ENCODE measurements at regions not wholly inside any gene's neighbourhood (a gene's known extent, or its start where the extent isn't known, plus 50 kb on each side); places are given as distances from the start of the nearest gene placed in this dataset.

GRCh38 chr10:27447540-27447939 is 56.6 kb upstream of the RAB18 start:
- TF ChIP-seq POLR2A (IDR thresholded peaks at IDR 0.05; ENCODE audit: low read length) (no peak), GATA1 (IDR thresholded peaks at IDR 0.05; ENCODE audit: low read depth, low read length) (no peak)
